ENCODE measurements at regions not wholly inside any gene's neighbourhood (a gene's known extent, or its start where the extent isn't known, plus 50 kb on each side); places are given as distances from the start of the nearest gene placed in this dataset.

- no peak for DNase-seq (ENCODE audit: low spot score)
- in situ Hi-C loops (cut with MboI; ENCODE audit: low sequenced_read_pairs, unreplicated experiment), result no loop called here
- TF ChIP-seq, protein P1, sequence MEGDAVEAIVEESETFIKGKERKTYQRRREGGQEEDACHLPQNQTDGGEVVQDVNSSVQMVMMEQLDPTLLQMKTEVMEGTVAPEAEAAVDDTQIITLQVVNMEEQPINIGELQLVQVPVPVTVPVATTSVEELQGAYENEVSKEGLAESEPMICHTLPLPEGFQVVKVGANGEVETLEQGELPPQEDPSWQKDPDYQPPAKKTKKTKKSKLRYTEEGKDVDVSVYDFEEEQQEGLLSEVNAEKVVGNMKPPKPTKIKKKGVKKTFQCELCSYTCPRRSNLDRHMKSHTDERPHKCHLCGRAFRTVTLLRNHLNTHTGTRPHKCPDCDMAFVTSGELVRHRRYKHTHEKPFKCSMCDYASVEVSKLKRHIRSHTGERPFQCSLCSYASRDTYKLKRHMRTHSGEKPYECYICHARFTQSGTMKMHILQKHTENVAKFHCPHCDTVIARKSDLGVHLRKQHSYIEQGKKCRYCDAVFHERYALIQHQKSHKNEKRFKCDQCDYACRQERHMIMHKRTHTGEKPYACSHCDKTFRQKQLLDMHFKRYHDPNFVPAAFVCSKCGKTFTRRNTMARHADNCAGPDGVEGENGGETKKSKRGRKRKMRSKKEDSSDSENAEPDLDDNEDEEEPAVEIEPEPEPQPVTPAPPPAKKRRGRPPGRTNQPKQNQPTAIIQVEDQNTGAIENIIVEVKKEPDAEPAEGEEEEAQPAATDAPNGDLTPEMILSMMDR (IDR thresholded peaks at IDR 0.05; ENCODE audit: borderline replicate concordance, control extremely low read depth, extremely low read depth, insufficient read depth, missing control alignments), result no peak
Observed at GRCh38 chr6:141017941-141018340, 1114.8 kb upstream of the GJE1 start.

- in situ Hi-C loops (cut with MboI; ENCODE audit: low sequenced_read_pairs, unreplicated experiment), result no loop called here
Observed at GRCh38 chr6:141000917-141001316, 1131.8 kb upstream of the GJE1 start.

DNA sequence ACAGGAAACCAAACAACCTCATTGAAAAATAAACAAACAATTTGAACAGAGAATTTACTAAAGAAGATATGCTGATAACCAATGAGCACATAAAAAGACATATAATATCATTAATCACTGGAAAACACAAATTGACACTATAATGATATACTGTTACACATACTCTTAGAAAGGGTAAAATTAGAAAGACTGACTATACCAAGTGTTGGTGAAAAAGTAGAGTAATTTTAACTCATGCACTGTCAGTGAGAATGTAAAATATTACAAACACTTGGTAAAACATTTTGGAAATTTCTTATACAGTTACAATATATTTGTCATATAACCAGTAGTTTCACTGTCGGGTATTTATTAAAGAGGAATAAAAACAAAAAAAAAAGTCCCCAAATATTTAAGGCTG is 1139.2 kb upstream of the GJE1 start:
- DNase-seq (ENCODE audit: low spot score), result no peak
- TF ChIP-seq, protein P1 (IDR thresholded peaks at IDR 0.05; ENCODE audit: borderline replicate concordance, control extremely low read depth, extremely low read depth, insufficient read depth, missing control alignments), result no peak
- in situ Hi-C loops (cut with MboI; ENCODE audit: low sequenced_read_pairs, unreplicated experiment), result no loop called here

More at GRCh38 chr6:141000917-141001316, 1131.8 kb upstream of the GJE1 start:
- TF ChIP-seq, protein P1 (IDR thresholded peaks at IDR 0.05; ENCODE audit: borderline replicate concordance, control extremely low read depth, extremely low read depth, insufficient read depth, missing control alignments), result no peak
- DNase-seq (ENCODE audit: low spot score), result no peak

GRCh38 chr6:140992678-140993077 is 1140.0 kb upstream of the GJE1 start:
- TF ChIP-seq, protein P1 (IDR thresholded peaks at IDR 0.05; ENCODE audit: borderline replicate concordance, control extremely low read depth, extremely low read depth, insufficient read depth, missing control alignments), result no peak
- no peak for DNase-seq (ENCODE audit: low spot score)
- in situ Hi-C loops (cut with MboI; ENCODE audit: low sequenced_read_pairs, unreplicated experiment), result no loop called here

- in situ Hi-C loops (cut with MboI; ENCODE audit: low sequenced_read_pairs, unreplicated experiment), result no loop called here
- DNase-seq (ENCODE audit: low spot score), result no peak
- TF ChIP-seq, protein P1 (IDR thresholded peaks at IDR 0.05; ENCODE audit: borderline replicate concordance, control extremely low read depth, extremely low read depth, insufficient read depth, missing control alignments), result no peak
Observed at GRCh38 chr6:140988780-140989179, 1143.9 kb upstream of the GJE1 start.

DNA sequence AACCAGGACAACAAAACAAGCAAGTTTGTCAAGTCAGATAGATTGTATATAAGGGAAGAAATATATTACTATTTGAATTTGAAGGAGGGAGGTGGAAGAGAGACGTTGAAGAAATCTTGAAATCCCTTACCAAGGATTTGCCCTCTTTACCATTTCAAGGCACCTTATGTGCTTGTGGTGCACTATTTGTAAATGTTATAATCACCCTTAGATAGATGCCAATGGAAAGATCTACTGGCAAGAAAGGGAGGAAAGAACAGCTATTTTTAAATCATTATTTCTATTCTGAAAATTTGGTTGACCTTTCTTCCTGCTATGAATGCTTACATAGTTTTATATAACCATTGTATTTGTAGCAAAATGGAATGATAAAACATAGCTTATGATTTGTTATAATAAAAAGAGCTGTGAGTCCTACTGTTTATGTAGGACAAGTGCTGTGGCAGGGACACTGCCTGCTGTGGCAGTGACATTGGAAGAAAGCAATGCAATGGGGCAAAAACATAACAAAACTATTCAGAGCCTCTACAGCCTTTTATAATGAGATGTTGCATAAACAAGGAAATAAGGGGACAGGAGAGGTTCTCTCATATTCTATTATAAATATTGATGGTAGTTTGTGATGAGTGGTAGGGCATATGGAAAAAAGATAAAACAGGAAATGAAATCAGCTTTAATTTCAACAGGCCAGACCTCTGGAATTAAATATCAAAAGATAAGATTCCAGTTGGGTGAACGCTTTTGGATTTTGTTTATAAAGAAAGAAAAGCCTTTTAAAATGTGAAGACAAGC is 1145.2 kb upstream of the GJE1 start:
- TF ChIP-seq, protein P1 (IDR thresholded peaks at IDR 0.05; ENCODE audit: borderline replicate concordance, control extremely low read depth, extremely low read depth, insufficient read depth, missing control alignments), result no peak

More for the DNA sequence above, 1145.2 kb upstream of the GJE1 start:
- no peak for DNase-seq (ENCODE audit: low spot score)
- in situ Hi-C loops (cut with MboI; ENCODE audit: low sequenced_read_pairs, unreplicated experiment), result no loop called here
